ENCODE measurements at regions not wholly inside any gene's neighbourhood (a gene's known extent, or its start where the extent isn't known, plus 50 kb on each side); places are given as distances from the start of the nearest gene placed in this dataset.
"Not testable (repeated sequence)": the region's sequence is repeated elsewhere in the genome, so short reads cannot be mapped to it uniquely, and the experiment has no call there.

DNA sequence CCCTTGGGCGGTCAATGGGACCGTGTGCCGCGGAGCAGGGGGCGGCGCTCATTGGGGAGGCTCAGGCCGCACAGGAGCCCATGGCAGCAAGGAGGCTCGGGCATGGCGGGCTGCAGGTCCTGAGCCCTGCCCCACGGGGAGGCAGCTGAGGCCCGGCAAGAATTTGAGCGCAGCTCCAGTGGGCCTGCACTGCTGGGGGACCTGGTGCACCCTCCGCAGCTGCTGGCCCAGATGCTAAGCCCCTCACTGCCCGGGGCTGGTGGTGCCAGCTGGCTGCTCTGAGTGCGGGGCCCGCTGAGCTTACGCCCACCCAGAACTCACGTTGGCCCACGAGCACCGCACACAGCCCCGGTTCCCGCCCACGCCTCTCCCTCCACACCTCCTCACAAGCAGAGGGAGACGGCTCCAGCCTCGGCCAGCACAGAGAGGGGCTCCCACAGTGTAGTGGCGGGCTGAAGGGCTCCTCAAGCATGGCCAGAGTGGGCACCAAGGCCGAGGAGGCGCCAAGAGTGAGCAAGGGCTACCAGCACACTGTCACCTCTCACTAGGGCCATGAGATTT, 141.1 kb upstream of the OR13F1 start:
- Histone ChIP-seq H3K4me3 (no peak overlapping the region), H3K36me3 (no peaks in the 10 kb centered on the region), H3K4me1 (no peaks in the 10 kb centered on the region), H3K27ac (no peak overlapping the region), H3K27me3 (no peaks in the 10 kb centered on the region), H3K9me3 (peaks cover 0 to 7% (median 0%) of the 10 kb centered on the region in 4 donors)
- ATAC-seq (ENCODE audit: low FRiP score in 2 of 2), result no peak
- peak in 1 of 2 donors; percentile 69 for DNase-seq
- TF ChIP-seq, protein P1, sequence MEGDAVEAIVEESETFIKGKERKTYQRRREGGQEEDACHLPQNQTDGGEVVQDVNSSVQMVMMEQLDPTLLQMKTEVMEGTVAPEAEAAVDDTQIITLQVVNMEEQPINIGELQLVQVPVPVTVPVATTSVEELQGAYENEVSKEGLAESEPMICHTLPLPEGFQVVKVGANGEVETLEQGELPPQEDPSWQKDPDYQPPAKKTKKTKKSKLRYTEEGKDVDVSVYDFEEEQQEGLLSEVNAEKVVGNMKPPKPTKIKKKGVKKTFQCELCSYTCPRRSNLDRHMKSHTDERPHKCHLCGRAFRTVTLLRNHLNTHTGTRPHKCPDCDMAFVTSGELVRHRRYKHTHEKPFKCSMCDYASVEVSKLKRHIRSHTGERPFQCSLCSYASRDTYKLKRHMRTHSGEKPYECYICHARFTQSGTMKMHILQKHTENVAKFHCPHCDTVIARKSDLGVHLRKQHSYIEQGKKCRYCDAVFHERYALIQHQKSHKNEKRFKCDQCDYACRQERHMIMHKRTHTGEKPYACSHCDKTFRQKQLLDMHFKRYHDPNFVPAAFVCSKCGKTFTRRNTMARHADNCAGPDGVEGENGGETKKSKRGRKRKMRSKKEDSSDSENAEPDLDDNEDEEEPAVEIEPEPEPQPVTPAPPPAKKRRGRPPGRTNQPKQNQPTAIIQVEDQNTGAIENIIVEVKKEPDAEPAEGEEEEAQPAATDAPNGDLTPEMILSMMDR (IDR thresholded peaks at IDR 0.05), result no peak
- TF ChIP-seq EP300 (IDR thresholded peaks at IDR 0.05), result no peak
- TF ChIP-seq POLR2A (IDR thresholded peaks at IDR 0.05), result no peak
- WGBS, 2 donors, result 97 to 98% methylated on average over 12 to 28 of the region's 28 CpGs

DNA sequence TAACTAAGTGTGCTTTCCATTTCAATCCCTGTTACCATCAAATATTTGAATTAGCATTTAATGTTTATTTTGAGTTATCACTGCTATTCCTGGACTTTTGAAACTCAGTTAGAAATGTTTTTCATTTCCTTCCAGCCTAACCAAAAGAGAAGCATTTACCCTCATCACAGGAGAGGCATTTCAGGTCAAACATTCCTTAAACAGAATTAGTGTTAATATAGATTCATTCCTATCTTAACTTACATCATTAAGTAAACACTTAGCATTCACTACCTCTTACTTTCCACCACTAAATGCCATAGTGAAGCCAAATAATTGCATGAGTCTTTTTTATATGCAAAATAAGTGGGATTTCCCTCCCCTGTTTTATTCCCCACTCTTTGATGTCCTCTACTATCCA, 136.6 kb upstream of the OR13F1 start:
- TF ChIP-seq POLR2AphosphoS5 (IDR thresholded peaks at IDR 0.05) (no peak), POLR2A (IDR thresholded peaks at IDR 0.05) (no peak), EP300 (IDR thresholded peaks at IDR 0.05) (no peak)
- TF ChIP-seq, protein P1 (IDR thresholded peaks at IDR 0.05), result no peak
- no peak overlapping the region for H3K27ac ChIP-seq
- H3K4me1 ChIP-seq, result no peaks in the 10 kb centered on the region
- no peaks in the 10 kb centered on the region for H3K36me3 ChIP-seq
- H3K27me3 ChIP-seq, result no peaks in the 10 kb centered on the region
- ATAC-seq (ENCODE audit: low FRiP score in 2 of 2), result no peak
- H3K4me3 ChIP-seq, result no peak overlapping the region
- no peak for DNase-seq
- H3K9me3 ChIP-seq, result peaks cover 0 to 7% (median 0%) of the 10 kb centered on the region in 4 donors

DNA sequence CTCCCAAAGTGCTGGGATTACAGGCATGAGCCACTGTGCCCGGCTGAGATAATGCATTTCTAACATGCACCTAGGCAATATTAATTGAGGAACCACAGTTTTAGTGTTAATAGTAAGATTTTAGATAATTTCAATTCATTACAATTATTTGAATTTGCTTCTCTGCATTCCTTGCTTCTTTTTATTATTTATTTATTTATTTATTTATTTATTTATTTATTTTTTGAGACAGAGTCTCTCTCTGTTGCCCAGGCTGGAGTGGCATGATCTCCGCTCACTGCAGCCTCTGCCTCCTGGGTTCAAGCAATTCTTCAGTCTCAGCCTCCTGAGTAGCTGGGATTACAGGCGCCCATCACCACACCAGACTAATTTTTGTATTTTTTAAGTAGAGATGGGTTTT, 135.7 kb upstream of the OR13F1 start:
- H3K27ac ChIP-seq; H3K36me3 ChIP-seq; H3K9me3 ChIP-seq; H3K4me3 ChIP-seq; DNase-seq; H3K27me3 ChIP-seq; H3K4me1 ChIP-seq; ATAC-seq (ENCODE audit: low FRiP score in 2 of 2): not testable (repeated sequence)
- WGBS, 2 donors, result 97 to 98% methylated on average over 3 of the region's 3 CpGs

DNA sequence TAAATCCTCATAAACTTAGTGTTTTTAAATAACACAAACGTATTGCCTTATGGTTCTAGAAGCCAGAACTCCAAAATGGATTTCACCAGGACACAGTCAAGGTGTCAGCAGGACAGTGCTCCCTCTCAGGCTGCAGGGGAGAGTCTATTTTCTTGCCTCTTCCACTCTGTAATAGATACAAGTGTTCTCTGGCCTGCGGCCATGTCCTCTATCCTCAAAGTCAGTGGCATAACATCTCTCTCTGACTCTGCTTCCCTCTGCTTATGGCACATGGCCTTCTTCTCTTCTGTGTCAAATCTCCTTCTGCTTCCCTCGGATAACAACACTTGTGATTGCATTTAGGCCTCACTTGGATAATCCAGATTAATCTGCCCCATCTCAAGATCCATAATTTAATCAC, 129.4 kb upstream of the OR13F1 start:
- no peaks in the 10 kb centered on the region for H3K36me3 ChIP-seq
- TF ChIP-seq POLR2A (IDR thresholded peaks at IDR 0.05) (no peak), POLR2AphosphoS5 (IDR thresholded peaks at IDR 0.05) (no peak), EP300 (IDR thresholded peaks at IDR 0.05) (no peak)
- TF ChIP-seq, protein P1 (IDR thresholded peaks at IDR 0.05), result no peak
- DNase-seq (no peak), ATAC-seq (ENCODE audit: low FRiP score in 2 of 2) (no peak)
- H3K4me1 ChIP-seq, result no peaks in the 10 kb centered on the region
- 79 to 84% methylated on average over 3 of the region's 3 CpGs for WGBS, 2 donors
- no peaks in the 10 kb centered on the region for H3K9me3 ChIP-seq
- no peaks in the 10 kb centered on the region for H3K27me3 ChIP-seq
- no peak overlapping the region for H3K27ac ChIP-seq
- H3K4me3 ChIP-seq, result no peak overlapping the region

DNA sequence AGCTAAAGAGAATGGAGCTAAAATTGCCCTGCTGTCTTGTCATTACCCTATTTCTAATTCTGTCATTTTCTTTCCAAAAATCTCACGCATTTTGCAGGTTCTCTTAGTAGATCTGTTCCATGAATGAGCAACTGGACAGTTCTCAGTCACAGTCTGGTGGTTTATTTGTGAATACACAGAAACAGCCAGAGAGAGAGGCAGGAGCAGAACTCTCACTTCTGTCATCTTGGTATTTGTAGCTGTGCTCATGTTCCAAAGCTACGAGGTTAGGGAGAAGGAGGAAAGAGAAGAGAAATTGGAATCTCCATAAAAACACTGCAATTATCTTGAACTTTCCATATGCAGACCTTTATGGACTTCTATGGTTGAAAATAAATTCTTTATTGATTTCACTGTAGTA, 118.0 kb upstream of the OR13F1 start:
- Histone ChIP-seq H3K27me3 (no peaks in the 10 kb centered on the region), H3K4me3 (no peak overlapping the region), H3K27ac (no peak overlapping the region), H3K36me3 (no peaks in the 10 kb centered on the region), H3K9me3 (no peaks in the 10 kb centered on the region), H3K4me1 (no peaks in the 10 kb centered on the region)
- no peak for ATAC-seq (ENCODE audit: low FRiP score in 2 of 2)
- WGBS, 2 donors, result 66 to 75% methylated on average over 2 of the region's 2 CpGs
- TF ChIP-seq POLR2AphosphoS5 (IDR thresholded peaks at IDR 0.05) (no peak), POLR2A (IDR thresholded peaks at IDR 0.05) (no peak), EP300 (IDR thresholded peaks at IDR 0.05) (no peak)
- TF ChIP-seq, protein P1 (IDR thresholded peaks at IDR 0.05), result no peak
- no peak for DNase-seq

Data from upper lobe of left lung (tissue), 6 donors.